Hepatocyte (in vitro differentiated cells): ENCODE measurements at regions not wholly inside any gene's neighbourhood (a gene's known extent, or its start where the extent isn't known, plus 50 kb on each side); places are given as distances from the start of the nearest gene placed in this dataset.
A peak's percentile ranks its signal among the peaks of the same experiment; 100 is the strongest.

ENCODE experiments used
- DNase-seq: peaks from one replicate; pipeline ENCODE4 v3.0.0-alpha.2; 2016; ENCODE audit warnings: low spot score
- H2AFZ ChIP-seq: fragments of 200-600 bp; sonication (generic); 2 replicates; pipeline ENCODE4 v1.6.0; 2016; ENCODE audit warnings: antibody characterized with exemption, mild to moderate bottlenecking
- H3K27ac ChIP-seq: fragments of 200-600 bp; sonication (generic); 2 replicates; pipeline ENCODE4 v1.5.1; 2016; ENCODE audit warnings: mild to moderate bottlenecking
- H3K27me3 ChIP-seq: fragments of 200-600 bp; sonication (generic); 2 replicates; pipeline ENCODE4 v1.6.1; 2016
- H3K36me3 ChIP-seq: fragments of 200-600 bp; sonication (generic); replicated peaks from 2 replicates; pipeline ENCODE4 v1.5.1; 2016; ENCODE audit warnings: low read depth; ENCODE audit not compliant: insufficient read depth
- H3K4me1 ChIP-seq: fragments of 200-600 bp; sonication (generic); 2 replicates; pipeline ENCODE4 v1.5.1; 2016; ENCODE audit warnings: mild to moderate bottlenecking, moderate library complexity; ENCODE audit not compliant: insufficient read depth
- H3K4me2 ChIP-seq: fragments of 200-600 bp; sonication (generic); 2 replicates; pipeline ENCODE4 v1.6.0; 2016
- H3K4me3 ChIP-seq: fragments of 200-600 bp; sonication (generic); 2 replicates; pipeline ENCODE4 v1.5.1; 2016; ENCODE audit warnings: mild to moderate bottlenecking
- H3K79me2 ChIP-seq: fragments of 200-600 bp; sonication (generic); 2 replicates; pipeline ENCODE4 v1.6.0; 2017; ENCODE audit warnings: mild to moderate bottlenecking
- H3K9me2 ChIP-seq: fragments of 200-600 bp; sonication (generic); replicated peaks from 2 replicates; pipeline ENCODE4 v1.6.0; 2017; ENCODE audit warnings: mild to moderate bottlenecking; ENCODE audit not compliant: insufficient read depth
- H3K9me3 ChIP-seq: fragments of 200-600 bp; sonication (generic); 2 replicates; pipeline ENCODE4 v1.5.1; 2016; ENCODE audit warnings: low read depth, mild to moderate bottlenecking
- H4K20me1 ChIP-seq: fragments of 200-600 bp; sonication (generic); 2 replicates; pipeline ENCODE4 v1.6.0; 2016; ENCODE audit warnings: mild to moderate bottlenecking; ENCODE audit not compliant: insufficient read depth, poor library complexity, severe bottlenecking
- EZH2 ChIP-seq: fragments of 200-600 bp; sonication (generic); IDR thresholded peaks from 2 replicates; pipeline ENCODE4 v1.6.1; 2016; ENCODE audit warnings: antibody characterized with exemption, mild to moderate bottlenecking, borderline replicate concordance
- EZH2phosphoT487 ChIP-seq: fragments of 200-600 bp; sonication (generic); IDR thresholded peaks from one replicate; pipeline ENCODE4 v1.6.1; 2018; ENCODE audit warnings: antibody characterized with exemption, mild to moderate bottlenecking, low read depth, moderate library complexity; ENCODE audit not compliant: unreplicated experiment, severe bottlenecking
- WGBS: methylation state at CpG from one replicate; pipeline ENCODE4 v1.1.6; 2016; ENCODE audit warnings: low lambda C conversion rate; ENCODE audit errors: missing lambda C conversion rate; 5-methylcytosine and 5-hydroxymethylcytosine counted together
- TF ChIP-seq, protein P1 (sequence below): fragments of 200-600 bp; sonication (generic); IDR thresholded peaks from 2 replicates; pipeline ENCODE4 v1.5.1; 2016; ENCODE audit warnings: antibody characterized with exemption, mild to moderate bottlenecking; ENCODE audit not compliant: poor library complexity

DNA sequence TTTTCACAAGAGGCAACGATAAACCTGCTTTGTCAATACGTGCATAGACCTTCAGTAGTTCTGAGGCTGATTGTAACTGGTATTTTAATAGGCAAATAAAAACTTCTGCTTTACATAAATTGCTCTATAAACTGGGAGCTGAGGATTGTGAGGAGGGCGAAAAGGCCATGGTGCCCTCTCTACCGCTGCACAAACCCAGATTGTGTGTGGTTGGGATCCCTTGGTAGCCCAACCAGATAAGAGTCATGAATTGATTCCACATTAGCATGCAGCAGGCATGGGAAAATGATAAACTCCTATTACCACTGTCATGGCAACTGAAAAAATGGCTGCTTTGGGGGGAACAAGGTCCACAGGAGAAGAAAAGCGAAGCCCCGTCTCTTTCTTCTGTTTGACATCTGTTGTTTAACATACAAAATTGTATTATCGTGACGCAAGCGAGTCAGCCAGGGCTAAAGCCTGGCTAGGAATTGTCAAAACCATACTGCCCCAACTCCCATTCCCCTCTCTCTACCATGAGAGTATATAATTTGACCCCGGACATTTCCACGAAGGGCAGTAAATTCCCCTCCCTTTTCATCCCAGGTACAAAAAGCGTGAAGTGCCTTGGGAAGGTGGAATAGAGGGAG, 157.8 kb upstream of the SALL4 start:
- Histone ChIP-seq H3K9me2 (no peaks in the 10 kb centered on the region), H3K79me2 (no peaks in the 10 kb centered on the region), H3K36me3 (no peaks in the 10 kb centered on the region), H3K27me3 (no peaks in the 10 kb centered on the region), H3K4me1 (peaks cover 22% of the 10 kb centered on the region), H2AFZ (no peak overlapping the region), H3K4me3 (no peak overlapping the region), H4K20me1 (no peaks in the 10 kb centered on the region), H3K9me3 (no peaks in the 10 kb centered on the region), H3K27ac (no peak overlapping the region), H3K4me2 (peak overlapping the region; percentile 15)
- no peak for TF ChIP-seq EZH2
- 56% methylated on average over 12 of the region's 12 CpGs for WGBS
- no peak for DNase-seq

GRCh38 chr20:51959066-51959542, 156.8 kb upstream of the SALL4 start:
- Histone ChIP-seq H3K36me3 (no peaks in the 10 kb centered on the region), H3K27ac (no peak overlapping the region), H3K4me2 (peak overlapping the region; percentile 69), H4K20me1 (no peaks in the 10 kb centered on the region), H3K9me3 (no peaks in the 10 kb centered on the region), H2AFZ (no peak overlapping the region), H3K4me3 (no peak overlapping the region), H3K79me2 (no peaks in the 10 kb centered on the region), H3K9me2 (no peaks in the 10 kb centered on the region), H3K27me3 (no peaks in the 10 kb centered on the region), H3K4me1 (peaks cover 22% of the 10 kb centered on the region)
- TF ChIP-seq EZH2 (no peak), EZH2phosphoT487 (no peak)
- TF ChIP-seq, protein P1, sequence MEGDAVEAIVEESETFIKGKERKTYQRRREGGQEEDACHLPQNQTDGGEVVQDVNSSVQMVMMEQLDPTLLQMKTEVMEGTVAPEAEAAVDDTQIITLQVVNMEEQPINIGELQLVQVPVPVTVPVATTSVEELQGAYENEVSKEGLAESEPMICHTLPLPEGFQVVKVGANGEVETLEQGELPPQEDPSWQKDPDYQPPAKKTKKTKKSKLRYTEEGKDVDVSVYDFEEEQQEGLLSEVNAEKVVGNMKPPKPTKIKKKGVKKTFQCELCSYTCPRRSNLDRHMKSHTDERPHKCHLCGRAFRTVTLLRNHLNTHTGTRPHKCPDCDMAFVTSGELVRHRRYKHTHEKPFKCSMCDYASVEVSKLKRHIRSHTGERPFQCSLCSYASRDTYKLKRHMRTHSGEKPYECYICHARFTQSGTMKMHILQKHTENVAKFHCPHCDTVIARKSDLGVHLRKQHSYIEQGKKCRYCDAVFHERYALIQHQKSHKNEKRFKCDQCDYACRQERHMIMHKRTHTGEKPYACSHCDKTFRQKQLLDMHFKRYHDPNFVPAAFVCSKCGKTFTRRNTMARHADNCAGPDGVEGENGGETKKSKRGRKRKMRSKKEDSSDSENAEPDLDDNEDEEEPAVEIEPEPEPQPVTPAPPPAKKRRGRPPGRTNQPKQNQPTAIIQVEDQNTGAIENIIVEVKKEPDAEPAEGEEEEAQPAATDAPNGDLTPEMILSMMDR, result no peak
- no peak for DNase-seq
- WGBS, result 32% methylated on average over 3 of the region's 3 CpGs

- Histone ChIP-seq H2AFZ (no peak overlapping the region), H3K9me3 (no peaks in the 10 kb centered on the region), H3K36me3 (no peaks in the 10 kb centered on the region), H3K27me3 (no peaks in the 10 kb centered on the region), H4K20me1 (no peaks in the 10 kb centered on the region), H3K4me3 (no peak overlapping the region), H3K79me2 (no peaks in the 10 kb centered on the region), H3K9me2 (no peaks in the 10 kb centered on the region), H3K27ac (no peak overlapping the region), H3K4me1 (peaks cover 22% of the 10 kb centered on the region), H3K4me2 (peak overlapping the region; percentile 69)
- TF ChIP-seq EZH2 (no peak), EZH2phosphoT487 (no peak)
- TF ChIP-seq, protein P1, result no peak
- 47% methylated on average over 11 of the region's 11 CpGs for WGBS
- DNase-seq, result no peak
These were observed 156.1 kb upstream of the SALL4 start for GRCh38 chr20:51958099-51959065.

DNA sequence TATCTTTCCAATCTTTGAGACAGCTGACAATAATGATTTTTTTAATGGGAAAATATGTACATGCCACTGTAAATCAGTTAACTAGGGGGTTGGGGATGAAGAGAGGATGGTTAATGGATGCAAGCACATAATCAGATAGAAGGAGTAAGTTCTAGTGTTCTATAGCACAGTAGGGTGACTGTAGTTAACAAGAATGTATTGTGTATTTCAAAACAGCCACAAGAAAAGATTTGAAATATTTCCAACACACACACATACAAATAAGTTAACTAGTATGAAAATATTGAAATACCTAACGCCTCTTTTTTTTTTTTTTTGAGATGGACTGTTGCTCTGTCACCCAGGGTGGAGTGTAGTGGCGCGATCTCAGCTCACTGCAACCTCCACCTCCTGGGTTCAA, 153.4 kb upstream of the SALL4 start:
- Histone ChIP-seq H4K20me1 (no peaks in the 10 kb centered on the region), H3K79me2 (no peaks in the 10 kb centered on the region), H3K4me3 (no peak overlapping the region), H3K4me2 (no peak overlapping the region), H2AFZ (no peak overlapping the region), H3K4me1 (peaks cover 16% of the 10 kb centered on the region), H3K9me3 (no peaks in the 10 kb centered on the region), H3K36me3 (no peaks in the 10 kb centered on the region), H3K27me3 (no peaks in the 10 kb centered on the region), H3K9me2 (no peaks in the 10 kb centered on the region), H3K27ac (no peak overlapping the region)
- DNase-seq, result no peak
- TF ChIP-seq, protein P1, result no peak
- TF ChIP-seq EZH2, result no peak
- no peak for TF ChIP-seq EZH2phosphoT487
- 95% methylated on average over 3 of the region's 3 CpGs for WGBS
